ENCODE measurements at regions not wholly inside any gene's neighbourhood (a gene's known extent, or its start where the extent isn't known, plus 50 kb on each side); places are given as distances from the start of the nearest gene placed in this dataset.

DNA sequence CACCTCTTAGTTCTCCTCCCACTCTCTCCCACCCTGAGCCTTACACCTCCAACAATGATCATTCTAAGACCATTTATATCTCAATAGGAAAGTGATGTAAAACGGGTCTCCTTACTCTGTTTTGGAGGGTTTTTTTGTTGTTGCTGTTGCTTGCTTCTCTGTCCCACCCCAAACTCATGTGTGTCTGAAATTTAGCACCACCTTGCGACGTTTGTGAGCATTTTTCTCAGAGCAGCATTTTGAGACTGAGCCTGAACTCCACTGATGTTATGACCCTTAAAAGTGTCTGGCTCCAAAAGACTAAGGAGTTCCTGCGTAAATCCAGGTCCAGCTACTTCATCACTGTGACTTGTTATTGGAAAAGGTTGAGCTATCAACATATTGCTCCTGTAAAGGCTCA, 155.0 kb downstream of the DAD1 start:
- TF ChIP-seq ESRRG (CRISPR knock-in tag; IDR thresholded peaks at IDR 0.05) (no peak), CSDC2 (CRISPR knock-in tag; IDR thresholded peaks at IDR 0.05) (no peak), RARB (CRISPR knock-in tag; IDR thresholded peaks at IDR 0.05) (no peak), ZNF565 (CRISPR knock-in tag; conservative IDR thresholded peaks at IDR 0.05; ENCODE audit: low read depth) (no peak), ISL1 (CRISPR knock-in tag; IDR thresholded peaks at IDR 0.05) (no peak), TCF4 (CRISPR knock-in tag; IDR thresholded peaks at IDR 0.05; ENCODE audit: borderline replicate concordance) (no peak)
- TF ChIP-seq, protein P1, sequence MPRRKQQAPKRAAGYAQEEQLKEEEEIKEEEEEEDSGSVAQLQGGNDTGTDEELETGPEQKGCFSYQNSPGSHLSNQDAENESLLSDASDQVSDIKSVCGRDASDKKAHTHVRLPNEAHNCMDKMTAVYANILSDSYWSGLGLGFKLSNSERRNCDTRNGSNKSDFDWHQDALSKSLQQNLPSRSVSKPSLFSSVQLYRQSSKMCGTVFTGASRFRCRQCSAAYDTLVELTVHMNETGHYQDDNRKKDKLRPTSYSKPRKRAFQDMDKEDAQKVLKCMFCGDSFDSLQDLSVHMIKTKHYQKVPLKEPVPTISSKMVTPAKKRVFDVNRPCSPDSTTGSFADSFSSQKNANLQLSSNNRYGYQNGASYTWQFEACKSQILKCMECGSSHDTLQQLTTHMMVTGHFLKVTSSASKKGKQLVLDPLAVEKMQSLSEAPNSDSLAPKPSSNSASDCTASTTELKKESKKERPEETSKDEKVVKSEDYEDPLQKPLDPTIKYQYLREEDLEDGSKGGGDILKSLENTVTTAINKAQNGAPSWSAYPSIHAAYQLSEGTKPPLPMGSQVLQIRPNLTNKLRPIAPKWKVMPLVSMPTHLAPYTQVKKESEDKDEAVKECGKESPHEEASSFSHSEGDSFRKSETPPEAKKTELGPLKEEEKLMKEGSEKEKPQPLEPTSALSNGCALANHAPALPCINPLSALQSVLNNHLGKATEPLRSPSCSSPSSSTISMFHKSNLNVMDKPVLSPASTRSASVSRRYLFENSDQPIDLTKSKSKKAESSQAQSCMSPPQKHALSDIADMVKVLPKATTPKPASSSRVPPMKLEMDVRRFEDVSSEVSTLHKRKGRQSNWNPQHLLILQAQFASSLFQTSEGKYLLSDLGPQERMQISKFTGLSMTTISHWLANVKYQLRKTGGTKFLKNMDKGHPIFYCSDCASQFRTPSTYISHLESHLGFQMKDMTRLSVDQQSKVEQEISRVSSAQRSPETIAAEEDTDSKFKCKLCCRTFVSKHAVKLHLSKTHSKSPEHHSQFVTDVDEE (CRISPR knock-in tag; IDR thresholded peaks at IDR 0.05), result no peak
- TF ChIP-seq, protein P2, sequence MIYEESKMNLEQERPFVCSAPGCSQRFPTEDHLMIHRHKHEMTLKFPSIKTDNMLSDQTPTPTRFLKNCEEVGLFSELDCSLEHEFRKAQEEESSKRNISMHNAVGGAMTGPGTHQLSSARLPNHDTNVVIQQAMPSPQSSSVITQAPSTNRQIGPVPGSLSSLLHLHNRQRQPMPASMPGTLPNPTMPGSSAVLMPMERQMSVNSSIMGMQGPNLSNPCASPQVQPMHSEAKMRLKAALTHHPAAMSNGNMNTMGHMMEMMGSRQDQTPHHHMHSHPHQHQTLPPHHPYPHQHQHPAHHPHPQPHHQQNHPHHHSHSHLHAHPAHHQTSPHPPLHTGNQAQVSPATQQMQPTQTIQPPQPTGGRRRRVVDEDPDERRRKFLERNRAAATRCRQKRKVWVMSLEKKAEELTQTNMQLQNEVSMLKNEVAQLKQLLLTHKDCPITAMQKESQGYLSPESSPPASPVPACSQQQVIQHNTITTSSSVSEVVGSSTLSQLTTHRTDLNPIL (CRISPR knock-in tag; IDR thresholded peaks at IDR 0.05; ENCODE audit: low read depth), result no peak

DNA sequence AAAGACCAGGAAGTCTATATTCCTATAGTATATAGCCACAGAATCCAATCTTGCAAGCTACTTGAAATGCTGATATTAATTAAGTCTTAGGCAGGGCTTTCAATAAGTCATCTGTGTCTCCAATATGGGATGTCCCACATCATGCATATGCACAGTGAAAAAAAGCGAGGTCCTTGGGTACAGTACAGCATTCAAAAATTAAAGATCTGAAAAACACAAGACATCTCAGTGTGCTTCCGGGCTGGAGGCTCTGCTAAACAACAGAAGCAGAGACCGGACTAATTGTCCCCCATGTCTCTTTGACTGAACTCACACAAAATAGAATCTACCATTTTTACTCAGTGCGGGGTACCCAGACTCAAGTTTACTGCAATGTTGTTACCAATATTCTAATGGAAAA, 156.0 kb downstream of the DAD1 start:
- no peak for TF ChIP-seq ISL1 (CRISPR knock-in tag; IDR thresholded peaks at IDR 0.05)
- TF ChIP-seq, protein P3, sequence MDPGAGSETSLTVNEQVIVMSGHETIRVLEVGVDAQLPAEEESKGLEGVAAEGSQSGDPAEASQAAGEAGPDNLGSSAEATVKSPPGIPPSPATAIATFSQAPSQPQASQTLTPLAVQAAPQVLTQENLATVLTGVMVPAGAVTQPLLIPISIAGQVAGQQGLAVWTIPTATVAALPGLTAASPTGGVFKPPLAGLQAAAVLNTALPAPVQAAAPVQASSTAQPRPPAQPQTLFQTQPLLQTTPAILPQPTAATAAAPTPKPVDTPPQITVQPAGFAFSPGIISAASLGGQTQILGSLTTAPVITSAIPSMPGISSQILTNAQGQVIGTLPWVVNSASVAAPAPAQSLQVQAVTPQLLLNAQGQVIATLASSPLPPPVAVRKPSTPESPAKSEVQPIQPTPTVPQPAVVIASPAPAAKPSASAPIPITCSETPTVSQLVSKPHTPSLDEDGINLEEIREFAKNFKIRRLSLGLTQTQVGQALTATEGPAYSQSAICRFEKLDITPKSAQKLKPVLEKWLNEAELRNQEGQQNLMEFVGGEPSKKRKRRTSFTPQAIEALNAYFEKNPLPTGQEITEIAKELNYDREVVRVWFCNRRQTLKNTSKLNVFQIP (CRISPR knock-in tag; IDR thresholded peaks at IDR 0.05; ENCODE audit: borderline replicate concordance, low read depth), result no peak
- TF ChIP-seq, protein P1 (CRISPR knock-in tag; IDR thresholded peaks at IDR 0.05), result no peak
- no peak for TF ChIP-seq ZFP3 (CRISPR knock-in tag; IDR thresholded peaks at IDR 0.05)
- TF ChIP-seq ZFP30 (CRISPR knock-in tag; IDR thresholded peaks at IDR 0.05), result no peak
- TF ChIP-seq PPARA (CRISPR knock-in tag; IDR thresholded peaks at IDR 0.05; ENCODE audit: borderline replicate concordance), result no peak
- ATAC-seq, result peak; percentile 51

More for the DNA sequence above, 155.0 kb downstream of the DAD1 start:
- no peak for ATAC-seq

DNA sequence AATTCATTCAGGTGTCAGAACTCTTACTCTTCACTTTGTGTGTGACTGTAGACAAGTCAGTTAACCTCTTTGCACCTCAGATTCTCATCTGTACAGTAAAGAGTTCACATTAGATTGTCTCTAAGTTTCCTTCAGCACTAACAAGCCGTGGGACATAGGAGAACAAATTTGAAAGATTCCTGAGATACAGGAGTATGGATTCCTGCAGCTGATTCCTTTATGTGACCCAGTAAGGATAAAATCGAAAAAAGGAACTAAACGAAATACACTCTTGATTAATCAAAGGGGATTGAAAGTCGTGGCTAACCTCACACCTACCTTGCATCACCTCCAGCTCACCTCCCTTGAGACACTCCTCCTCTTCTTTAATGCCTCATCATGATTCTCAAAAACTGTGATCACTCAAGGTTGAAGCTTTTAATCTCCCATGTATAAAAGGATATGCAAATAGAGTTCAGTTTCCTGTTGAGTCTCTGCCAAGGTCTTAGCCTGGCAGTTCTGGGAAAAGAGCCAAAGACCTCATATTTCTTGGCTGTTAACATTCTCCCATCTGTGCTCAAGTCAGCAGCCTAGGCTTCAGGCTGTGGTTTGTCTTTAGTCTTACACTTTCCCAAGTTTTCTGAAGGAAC, 156.6 kb downstream of the DAD1 start:
- peak; percentile 97 for ATAC-seq
- TF ChIP-seq ZNF70 (CRISPR knock-in tag; IDR thresholded peaks at IDR 0.05), result peak; percentile 70
- peak; percentile 75 for TF ChIP-seq ISL1 (CRISPR knock-in tag; IDR thresholded peaks at IDR 0.05)
- TF ChIP-seq ZFP30 (CRISPR knock-in tag; IDR thresholded peaks at IDR 0.05), result no peak

DNA sequence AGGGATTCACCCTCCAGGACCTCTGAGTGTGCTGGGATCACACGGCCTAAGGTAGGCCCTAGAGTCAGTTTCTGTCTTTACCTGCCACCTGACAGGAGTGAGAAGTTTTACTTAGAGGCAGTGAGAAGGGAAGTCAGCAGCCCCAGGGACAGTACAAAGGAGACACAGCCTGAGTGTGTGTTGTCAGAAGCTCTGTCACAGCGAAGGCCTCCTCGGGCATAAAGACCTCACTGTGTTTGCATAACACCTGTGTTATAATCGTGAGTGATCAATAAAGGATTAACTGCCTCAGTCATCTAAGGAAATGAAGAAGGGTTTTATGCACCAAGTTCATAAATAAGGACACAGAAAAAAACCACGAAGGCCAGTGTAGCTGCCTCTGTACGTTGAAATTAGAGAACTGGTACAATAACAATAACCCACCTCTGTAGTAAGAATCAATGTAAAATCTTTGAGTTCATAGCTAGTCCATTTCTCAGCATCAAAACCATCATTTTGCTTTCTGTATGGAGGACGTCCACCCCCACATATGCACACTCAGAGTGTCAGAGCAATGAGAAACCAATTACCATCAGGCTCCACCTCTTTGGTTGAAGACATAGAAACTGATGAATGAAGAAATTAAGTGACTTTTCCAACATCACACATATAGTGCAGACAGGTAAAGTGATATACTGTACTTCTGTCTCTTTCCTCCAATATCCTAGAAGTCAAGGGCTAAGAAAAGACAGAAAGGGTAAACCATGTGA, 159.3 kb downstream of the DAD1 start:
- no peak for ATAC-seq
- TF ChIP-seq TOX (CRISPR knock-in tag; IDR thresholded peaks at IDR 0.05; ENCODE audit: borderline replicate concordance) (no peak), ZNF70 (CRISPR knock-in tag; IDR thresholded peaks at IDR 0.05) (no peak), CSDC2 (CRISPR knock-in tag; IDR thresholded peaks at IDR 0.05) (no peak), ISL1 (CRISPR knock-in tag; IDR thresholded peaks at IDR 0.05) (no peak), TCF4 (CRISPR knock-in tag; IDR thresholded peaks at IDR 0.05; ENCODE audit: borderline replicate concordance) (no peak), BACH2 (CRISPR knock-in tag; IDR thresholded peaks at IDR 0.05; ENCODE audit: borderline replicate concordance) (no peak), ARNTL (CRISPR knock-in tag; IDR thresholded peaks at IDR 0.05; ENCODE audit: borderline replicate concordance, low read depth) (no peak), ZNF8 (CRISPR knock-in tag; IDR thresholded peaks at IDR 0.05) (no peak)
- TF ChIP-seq, protein P3 (CRISPR knock-in tag; IDR thresholded peaks at IDR 0.05; ENCODE audit: borderline replicate concordance, low read depth), result no peak
- TF ChIP-seq, protein P4, sequence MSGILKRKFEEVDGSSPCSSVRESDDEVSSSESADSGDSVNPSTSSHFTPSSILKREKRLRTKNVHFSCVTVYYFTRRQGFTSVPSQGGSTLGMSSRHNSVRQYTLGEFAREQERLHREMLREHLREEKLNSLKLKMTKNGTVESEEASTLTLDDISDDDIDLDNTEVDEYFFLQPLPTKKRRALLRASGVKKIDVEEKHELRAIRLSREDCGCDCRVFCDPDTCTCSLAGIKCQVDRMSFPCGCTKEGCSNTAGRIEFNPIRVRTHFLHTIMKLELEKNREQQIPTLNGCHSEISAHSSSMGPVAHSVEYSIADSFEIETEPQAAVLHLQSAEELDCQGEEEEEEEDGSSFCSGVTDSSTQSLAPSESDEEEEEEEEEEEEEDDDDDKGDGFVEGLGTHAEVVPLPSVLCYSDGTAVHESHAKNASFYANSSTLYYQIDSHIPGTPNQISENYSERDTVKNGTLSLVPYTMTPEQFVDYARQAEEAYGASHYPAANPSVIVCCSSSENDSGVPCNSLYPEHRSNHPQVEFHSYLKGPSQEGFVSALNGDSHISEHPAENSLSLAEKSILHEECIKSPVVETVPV (CRISPR knock-in tag; IDR thresholded peaks at IDR 0.05), result no peak
- TF ChIP-seq, protein P1 (CRISPR knock-in tag; IDR thresholded peaks at IDR 0.05), result no peak
